Astrocyte (in vitro differentiated cells and primary cell): ENCODE measurements at regions not wholly inside any gene's neighbourhood (a gene's known extent, or its start where the extent isn't known, plus 50 kb on each side); places are given as distances from the start of the nearest gene placed in this dataset.

Experiments used
- DNase-seq: peaks from one replicate; pipeline ENCODE4 v3.0.0-alpha.2; 2010; ENCODE audit warnings: low read depth
- FAIRE-seq: peaks from 2 replicates; lab custom pipeline; 2011; peaks lifted over from hg19 to GRCh38; lab: Jason Lieb, UNC
- H2AFZ ChIP-seq: 2 replicates; pipeline ENCODE4 v1.6.0; 2012; ENCODE audit warnings: low read depth, low read length, inconsistent platforms
- H3K27ac ChIP-seq: 2 replicates; pipeline ENCODE4 v1.5.1; 2011; ENCODE audit warnings: low read depth, low read length, inconsistent platforms
- H3K27me3 ChIP-seq: 2 replicates; pipeline ENCODE4 v1.6.0; 2011; ENCODE audit warnings: low read length, inconsistent platforms; ENCODE audit not compliant: insufficient read depth
- H3K36me3 ChIP-seq: 2 replicates; pipeline ENCODE4 v1.5.1; 2011; ENCODE audit warnings: low read length, inconsistent platforms; ENCODE audit not compliant: insufficient read depth
- H3K4me1 ChIP-seq: 2 replicates; pipeline ENCODE4 v1.5.1; 2011; ENCODE audit warnings: low read length, inconsistent platforms; ENCODE audit not compliant: insufficient read depth
- H3K4me2 ChIP-seq: 2 replicates; pipeline ENCODE4 v1.6.0; 2012; ENCODE audit warnings: low read length, inconsistent platforms
- H3K4me3 ChIP-seq: 2 replicates; pipeline ENCODE4 v1.5.1; 2011; ENCODE audit warnings: low read depth, mild to moderate bottlenecking, low read length, inconsistent platforms; ENCODE audit not compliant: insufficient read depth
- H3K79me2 ChIP-seq: 2 replicates; pipeline ENCODE4 v1.6.0; 2012; ENCODE audit warnings: mild to moderate bottlenecking, low read length, inconsistent platforms; ENCODE audit not compliant: insufficient read depth
- H3K9ac ChIP-seq: 2 replicates; pipeline ENCODE4 v1.6.0; 2012; ENCODE audit warnings: mild to moderate bottlenecking, low read length, inconsistent platforms
- H3K9me3 ChIP-seq: 2 replicates; pipeline ENCODE4 v1.5.1; 2012; ENCODE audit warnings: low read depth, mild to moderate bottlenecking, low read length, inconsistent platforms; ENCODE audit not compliant: insufficient read depth
- H4K20me1 ChIP-seq: 2 replicates; pipeline ENCODE4 v1.6.0; 2012; ENCODE audit warnings: low read length, inconsistent platforms; ENCODE audit not compliant: insufficient read depth
- H3K27ac Mint-ChIP-seq: one replicate; pipeline ENCODE4 v1.8.0; 2021; ENCODE audit warnings: mild to moderate bottlenecking, mixed read lengths; ENCODE audit not compliant: unreplicated experiment
- H3K27me3 Mint-ChIP-seq: one replicate; pipeline ENCODE4 v1.8.0; 2021; ENCODE audit warnings: low read depth, mixed read lengths; ENCODE audit not compliant: unreplicated experiment
- H3K36me3 Mint-ChIP-seq: one replicate; pipeline ENCODE4 v1.8.0; 2021; ENCODE audit warnings: low read depth, mixed read lengths; ENCODE audit not compliant: unreplicated experiment
- H3K4me1 Mint-ChIP-seq: one replicate; pipeline ENCODE4 v1.8.0; 2021; ENCODE audit warnings: low read depth, mixed read lengths; ENCODE audit not compliant: unreplicated experiment
- H3K4me3 Mint-ChIP-seq: one replicate; pipeline ENCODE4 v1.8.0; 2021; ENCODE audit warnings: mild to moderate bottlenecking, moderate library complexity, mixed read lengths; ENCODE audit not compliant: unreplicated experiment
- H3K9me3 Mint-ChIP-seq: one replicate; pipeline ENCODE4 v1.8.0; 2021; ENCODE audit warnings: mild to moderate bottlenecking, mixed read lengths; ENCODE audit not compliant: unreplicated experiment
- EZH2 ChIP-seq: IDR thresholded peaks from 2 replicates; pipeline ENCODE4 v1.6.1; 2012; ENCODE audit warnings: mild to moderate bottlenecking, low read length, inconsistent platforms; ENCODE audit not compliant: insufficient read depth
- TF ChIP-seq, protein P1 (sequence below): IDR thresholded peaks from 2 replicates; pipeline ENCODE4 v1.5.1; 2011; ENCODE audit warnings: low read depth, mild to moderate bottlenecking, inconsistent platforms, low read length, moderate library complexity; ENCODE audit not compliant: insufficient read depth

- TF ChIP-seq EZH2: no peak
- TF ChIP-seq, protein P1, sequence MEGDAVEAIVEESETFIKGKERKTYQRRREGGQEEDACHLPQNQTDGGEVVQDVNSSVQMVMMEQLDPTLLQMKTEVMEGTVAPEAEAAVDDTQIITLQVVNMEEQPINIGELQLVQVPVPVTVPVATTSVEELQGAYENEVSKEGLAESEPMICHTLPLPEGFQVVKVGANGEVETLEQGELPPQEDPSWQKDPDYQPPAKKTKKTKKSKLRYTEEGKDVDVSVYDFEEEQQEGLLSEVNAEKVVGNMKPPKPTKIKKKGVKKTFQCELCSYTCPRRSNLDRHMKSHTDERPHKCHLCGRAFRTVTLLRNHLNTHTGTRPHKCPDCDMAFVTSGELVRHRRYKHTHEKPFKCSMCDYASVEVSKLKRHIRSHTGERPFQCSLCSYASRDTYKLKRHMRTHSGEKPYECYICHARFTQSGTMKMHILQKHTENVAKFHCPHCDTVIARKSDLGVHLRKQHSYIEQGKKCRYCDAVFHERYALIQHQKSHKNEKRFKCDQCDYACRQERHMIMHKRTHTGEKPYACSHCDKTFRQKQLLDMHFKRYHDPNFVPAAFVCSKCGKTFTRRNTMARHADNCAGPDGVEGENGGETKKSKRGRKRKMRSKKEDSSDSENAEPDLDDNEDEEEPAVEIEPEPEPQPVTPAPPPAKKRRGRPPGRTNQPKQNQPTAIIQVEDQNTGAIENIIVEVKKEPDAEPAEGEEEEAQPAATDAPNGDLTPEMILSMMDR: no peak
- no peaks in the 10 kb centered on the region for H3K4me1 Mint-ChIP-seq
- no peaks in the 10 kb centered on the region for H3K27me3 ChIP-seq
- H3K9ac ChIP-seq: no peak overlapping the region
- no peak overlapping the region for H3K27ac Mint-ChIP-seq
- no peak for DNase-seq
- H3K4me3 ChIP-seq: no peak overlapping the region
- no peak overlapping the region for H2AFZ ChIP-seq
- peaks cover 27% of the 10 kb centered on the region for H3K27me3 Mint-ChIP-seq
- H3K4me2 ChIP-seq: no peak overlapping the region
- no peaks in the 10 kb centered on the region for H3K36me3 ChIP-seq
- no peaks in the 10 kb centered on the region for H3K4me1 ChIP-seq
- H4K20me1 ChIP-seq: no peaks in the 10 kb centered on the region
- peaks cover 3% of the 10 kb centered on the region for H3K9me3 ChIP-seq
- H3K27ac ChIP-seq: no peak overlapping the region
- peaks cover 3% of the 10 kb centered on the region for H3K9me3 Mint-ChIP-seq
- no peaks in the 10 kb centered on the region for H3K79me2 ChIP-seq
- H3K4me3 Mint-ChIP-seq: no peak overlapping the region
- no peaks in the 10 kb centered on the region for H3K36me3 Mint-ChIP-seq
- no peak for FAIRE-seq
Measured at GRCh38 chr2:71773218-71773617, 319.9 kb downstream of the DYSF start.

- H3K79me2 ChIP-seq: no peaks in the 10 kb centered on the region
- FAIRE-seq (no peak), DNase-seq (no peak)
- Mint-ChIP-seq H3K9me3 (peaks cover 3% of the 10 kb centered on the region), H3K36me3 (no peaks in the 10 kb centered on the region), H3K27ac (no peak overlapping the region), H3K4me3 (no peak overlapping the region), H3K27me3 (peaks cover 21% of the 10 kb centered on the region), H3K4me1 (no peaks in the 10 kb centered on the region)
- peaks cover 3% of the 10 kb centered on the region for H3K9me3 ChIP-seq
- H3K9ac ChIP-seq: no peak overlapping the region
- TF ChIP-seq EZH2: no peak
- TF ChIP-seq, protein P1: no peak
- no peaks in the 10 kb centered on the region for H3K36me3 ChIP-seq
- H3K27me3 ChIP-seq: no peaks in the 10 kb centered on the region
- no peak overlapping the region for H2AFZ ChIP-seq
- no peak overlapping the region for H3K4me3 ChIP-seq
- no peaks in the 10 kb centered on the region for H4K20me1 ChIP-seq
- no peaks in the 10 kb centered on the region for H3K4me1 ChIP-seq
- H3K4me2 ChIP-seq: no peak overlapping the region
- no peak overlapping the region for H3K27ac ChIP-seq
Measured at GRCh38 chr2:71772510-71773172, 319.3 kb downstream of the DYSF start.

DNA sequence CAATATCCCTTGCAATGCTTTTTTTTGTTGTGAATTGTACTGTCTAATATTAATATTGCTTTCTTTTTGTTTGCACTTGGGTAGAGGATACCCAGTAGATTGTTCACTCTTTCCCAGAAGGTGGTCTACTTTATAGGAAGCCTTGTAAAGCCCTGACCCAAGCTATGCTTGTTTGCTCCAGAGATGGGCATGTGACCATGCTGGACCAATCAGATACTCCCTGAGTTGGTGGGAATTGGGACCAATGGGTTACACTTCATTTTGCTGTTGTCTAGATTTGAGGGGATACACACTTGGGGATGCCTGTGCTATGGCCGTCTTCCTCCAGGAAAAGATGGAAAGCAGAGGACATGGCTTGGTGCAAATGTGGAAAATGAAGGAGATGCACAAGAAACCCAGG lies 314.3 kb downstream of the DYSF start:
- Histone ChIP-seq H3K4me3 (no peak overlapping the region), H3K27me3 (no peaks in the 10 kb centered on the region), H3K79me2 (no peaks in the 10 kb centered on the region), H3K36me3 (no peaks in the 10 kb centered on the region), H3K9ac (no peak overlapping the region), H4K20me1 (no peaks in the 10 kb centered on the region), H2AFZ (no peak overlapping the region), H3K4me2 (no peak overlapping the region), H3K9me3 (no peaks in the 10 kb centered on the region), H3K4me1 (no peaks in the 10 kb centered on the region), H3K27ac (no peak overlapping the region)
- no peak for FAIRE-seq
- H3K27ac Mint-ChIP-seq: no peak overlapping the region
- H3K36me3 Mint-ChIP-seq: no peaks in the 10 kb centered on the region
- H3K4me1 Mint-ChIP-seq: peaks cover 3% of the 10 kb centered on the region
- DNase-seq: no peak
- TF ChIP-seq, protein P1: no peak
- no peak for TF ChIP-seq EZH2
- peaks cover 2% of the 10 kb centered on the region for H3K27me3 Mint-ChIP-seq
- no peak overlapping the region for H3K4me3 Mint-ChIP-seq
- peaks cover 8% of the 10 kb centered on the region for H3K9me3 Mint-ChIP-seq
